DOHH2 (cell line): ENCODE measurements at regions not wholly inside any gene's neighbourhood (a gene's known extent, or its start where the extent isn't known, plus 50 kb on each side); places are given as distances from the start of the nearest gene placed in this dataset.

Experiments used
- H3F3A ChIP-seq: fragments of 200-600 bp; sonication (generic), shearing (Covaris generic); 2 replicates; pipeline ENCODE4 v1.6.0; 2016; ENCODE audit warnings: antibody characterized with exemption, mild to moderate bottlenecking; ENCODE audit not compliant: control insufficient read depth, insufficient read depth
- H3K27ac ChIP-seq: fragments of 200-600 bp; sonication (generic); 2 replicates; pipeline ENCODE4 v1.5.1; 2014; ENCODE audit warnings: low read depth, mild to moderate bottlenecking, low read length, moderate library complexity
- H3K27me3 ChIP-seq: fragments of 200-600 bp; sonication (generic); 2 replicates; pipeline ENCODE4 v1.6.1; 2014; ENCODE audit warnings: mild to moderate bottlenecking, low read length, mixed read lengths; ENCODE audit not compliant: control insufficient read depth
- H3K36me3 ChIP-seq: fragments of 200-600 bp; sonication (generic); 2 replicates; pipeline ENCODE4 v1.6.1; 2014; ENCODE audit warnings: mild to moderate bottlenecking, low read length, moderate library complexity, mixed read lengths; ENCODE audit not compliant: control insufficient read depth
- H3K4me1 ChIP-seq: fragments of 200-600 bp; sonication (generic); 2 replicates; pipeline ENCODE4 v1.6.1; 2014; ENCODE audit warnings: mild to moderate bottlenecking, low read length, mixed read lengths; ENCODE audit not compliant: control insufficient read depth
- H3K4me2 ChIP-seq: fragments of 200-600 bp; sonication (generic); 2 replicates; pipeline ENCODE4 v1.6.0; 2014; ENCODE audit warnings: mild to moderate bottlenecking, low read length, moderate library complexity
- H3K4me3 ChIP-seq: fragments of 200-600 bp; sonication (generic); 2 replicates; pipeline ENCODE4 v1.5.1; 2014; ENCODE audit warnings: mild to moderate bottlenecking, low read length, mixed read lengths
- H3K79me2 ChIP-seq: fragments of 200-600 bp; sonication (generic); 2 replicates; pipeline ENCODE4 v1.6.1; 2014; ENCODE audit warnings: mild to moderate bottlenecking, low read length, mixed read lengths; ENCODE audit not compliant: control insufficient read depth
- H3K9me2 ChIP-seq: fragments of 200-600 bp; sonication (generic); replicated peaks from 2 replicates; pipeline ENCODE4 v1.6.1; 2014; ENCODE audit warnings: mild to moderate bottlenecking, low read length, mixed read lengths; ENCODE audit not compliant: control insufficient read depth
- H3K9me3 ChIP-seq: fragments of 200-600 bp; sonication (generic); 2 replicates; pipeline ENCODE4 v1.6.1; 2014; ENCODE audit warnings: antibody characterized with exemption, low read length, mixed read lengths; ENCODE audit not compliant: control insufficient read depth, insufficient read depth
- H4K20me1 ChIP-seq: fragments of 200-600 bp; sonication (generic); 2 replicates; pipeline ENCODE4 v1.6.0; 2014; ENCODE audit warnings: low read depth, mild to moderate bottlenecking, antibody characterized with exemption, low read length, moderate library complexity; ENCODE audit not compliant: control insufficient read depth, insufficient read depth
- CTCF ChIP-seq: fragments of 200-600 bp; sonication (generic); IDR thresholded peaks from one replicate; pipeline ENCODE4 v1.5.1; 2014; ENCODE audit warnings: antibody characterized with exemption, mild to moderate bottlenecking, low read depth, low read length; ENCODE audit not compliant: poor library complexity, severe bottlenecking
- EZH2phosphoT487 ChIP-seq: fragments of 200-600 bp; sonication (generic); IDR thresholded peaks from 2 replicates; pipeline ENCODE4 v1.6.1; 2017; ENCODE audit warnings: borderline replicate concordance, mild to moderate bottlenecking, antibody characterized with exemption, low read length, moderate library complexity, mixed read lengths

DNA sequence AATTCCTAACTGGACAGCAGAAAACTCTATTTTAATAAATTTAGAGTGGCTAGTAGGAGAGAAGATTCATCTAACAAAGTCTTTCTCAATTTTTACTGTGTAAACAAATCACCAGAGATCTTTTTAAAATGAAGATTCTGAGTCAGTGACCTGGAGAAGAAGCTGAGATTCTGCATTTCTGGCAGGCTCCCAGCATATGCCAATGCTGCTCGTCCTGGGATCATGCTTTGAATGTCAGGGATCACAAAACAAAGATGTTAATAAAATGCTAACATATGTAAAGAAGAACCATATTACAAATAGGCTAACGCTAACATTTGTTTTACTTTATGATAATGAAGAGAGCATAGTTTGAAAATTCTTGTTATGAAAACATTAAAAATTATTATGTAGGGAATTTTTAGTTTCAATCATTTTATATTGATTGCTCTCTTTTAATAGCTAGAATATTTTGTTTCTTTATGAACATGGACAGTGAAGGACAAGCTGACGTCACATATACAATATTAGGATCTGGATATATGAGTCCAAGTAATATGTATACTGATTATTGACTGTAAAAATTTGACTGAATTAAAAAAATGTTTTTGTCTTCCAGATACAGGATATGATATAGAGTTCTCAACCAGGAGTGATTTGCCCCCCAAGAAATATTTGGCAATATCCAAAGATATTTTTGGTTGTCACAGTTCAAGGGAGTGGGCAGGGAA lies 160.8 kb upstream of the GPR149 start:
- H3K27me3 ChIP-seq: no peaks in the 10 kb centered on the region
- no peaks in the 10 kb centered on the region for H3K9me3 ChIP-seq
- TF ChIP-seq CTCF (no peak), EZH2phosphoT487 (no peak)
- H3K27ac ChIP-seq: no peak overlapping the region
- no peaks in the 10 kb centered on the region for H3K79me2 ChIP-seq
- H3K4me3 ChIP-seq: no peak overlapping the region
- no peaks in the 10 kb centered on the region for H3K9me2 ChIP-seq
- H3F3A ChIP-seq: no peaks in the 10 kb centered on the region
- H3K4me2 ChIP-seq: no peak overlapping the region
- no peaks in the 10 kb centered on the region for H4K20me1 ChIP-seq
- no peaks in the 10 kb centered on the region for H3K36me3 ChIP-seq
- no peaks in the 10 kb centered on the region for H3K4me1 ChIP-seq

DNA sequence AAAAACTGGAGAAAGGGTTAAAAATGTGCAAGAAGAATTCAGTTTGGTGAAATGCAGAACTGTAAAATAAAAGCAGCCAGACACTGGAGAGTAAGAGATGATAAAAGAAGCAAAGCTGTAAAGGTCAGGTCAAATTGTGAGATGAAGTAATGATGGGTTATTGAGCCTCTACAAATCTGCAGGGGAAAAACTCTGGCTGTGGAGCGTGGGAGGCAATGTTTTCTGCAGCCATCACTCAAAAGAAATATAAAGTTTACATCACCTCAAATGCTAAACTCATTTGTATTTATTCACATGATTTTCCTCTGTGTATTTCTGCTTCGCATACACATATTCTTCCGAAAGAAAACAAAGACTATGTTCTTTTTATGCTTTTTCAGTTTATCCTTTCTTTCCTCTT lies 158.8 kb upstream of the GPR149 start:
- Histone ChIP-seq H3K4me1 (no peaks in the 10 kb centered on the region), H3K27ac (no peak overlapping the region), H3K9me3 (no peaks in the 10 kb centered on the region), H3K36me3 (no peaks in the 10 kb centered on the region), H3K4me2 (no peak overlapping the region), H4K20me1 (no peaks in the 10 kb centered on the region), H3K79me2 (no peaks in the 10 kb centered on the region), H3F3A (no peaks in the 10 kb centered on the region), H3K27me3 (no peaks in the 10 kb centered on the region), H3K4me3 (no peak overlapping the region), H3K9me2 (no peaks in the 10 kb centered on the region)
- TF ChIP-seq EZH2phosphoT487: no peak
- no peak for TF ChIP-seq CTCF

DNA sequence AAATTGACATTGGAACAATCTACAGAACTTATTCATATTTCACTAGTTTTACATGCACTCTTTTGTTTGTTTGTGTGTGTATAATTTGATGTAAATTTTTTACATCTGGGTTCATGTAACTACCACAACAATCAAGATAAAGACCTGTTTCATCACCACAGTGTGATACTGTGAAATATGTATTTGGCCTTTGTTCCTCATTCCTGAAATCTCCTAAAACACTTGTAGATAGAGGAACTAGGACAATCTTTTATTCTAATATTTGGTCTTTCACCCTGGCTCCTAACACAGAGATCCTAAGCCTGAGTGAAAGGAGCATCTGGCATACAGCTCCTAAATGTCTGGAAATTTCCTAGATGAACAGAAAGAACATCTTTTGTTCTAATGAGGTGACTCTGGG lies 155.0 kb upstream of the GPR149 start:
- Histone ChIP-seq H3F3A (no peaks in the 10 kb centered on the region), H4K20me1 (no peaks in the 10 kb centered on the region), H3K9me3 (no peaks in the 10 kb centered on the region), H3K79me2 (no peaks in the 10 kb centered on the region), H3K27ac (no peak overlapping the region), H3K9me2 (no peaks in the 10 kb centered on the region), H3K4me1 (no peaks in the 10 kb centered on the region), H3K27me3 (no peaks in the 10 kb centered on the region), H3K4me3 (no peak overlapping the region), H3K36me3 (no peaks in the 10 kb centered on the region), H3K4me2 (no peak overlapping the region)
- TF ChIP-seq EZH2phosphoT487: no peak
- no peak for TF ChIP-seq CTCF
